ENCODE measurements at regions not wholly inside any gene's neighbourhood (a gene's known extent, or its start where the extent isn't known, plus 50 kb on each side); places are given as distances from the start of the nearest gene placed in this dataset.

DNA sequence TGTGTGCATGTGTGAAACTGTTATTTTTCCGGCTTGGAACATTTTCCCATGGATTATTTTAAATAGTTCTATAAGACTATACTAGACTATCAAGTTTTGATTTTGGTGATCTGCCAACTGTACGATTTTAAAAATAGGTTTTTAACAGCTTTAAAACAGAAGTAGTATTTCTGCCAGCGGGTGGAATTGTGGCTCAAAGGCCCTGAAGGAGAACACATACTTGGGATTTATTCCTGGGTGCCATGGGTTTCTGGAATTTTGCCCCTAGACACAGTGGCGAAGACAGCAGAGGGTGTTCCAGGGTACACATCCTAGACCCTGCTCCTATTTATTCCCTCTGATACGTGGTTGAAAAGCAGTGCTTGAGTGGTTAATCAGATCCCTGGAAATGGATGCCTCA, 81.7 kb upstream of the IPO9 start:
- H3K27ac ChIP-seq (ENCODE audit: low read depth in 1 of 2, low read length in 2 of 2) = no peak overlapping the region
- no peak overlapping the region for H3K4me3 ChIP-seq (ENCODE audit: low read depth in 1 of 3, low read length in 3 of 3)
- no peaks in the 10 kb centered on the region for H3K27me3 ChIP-seq (ENCODE audit: control insufficient read depth in 4 of 4, insufficient read depth in 4 of 4, low read length in 3 of 4)
- no peaks in the 10 kb centered on the region for H3K9me3 ChIP-seq (ENCODE audit: control insufficient read depth in 4 of 4, low read length in 3 of 4)
- no peak overlapping the region for H3K9ac ChIP-seq (ENCODE audit: low read depth in 1 of 2, low read length in 2 of 2)
- TF ChIP-seq HNF4G (IDR thresholded peaks at IDR 0.05) = no peak
- TF ChIP-seq RAD21 (IDR thresholded peaks at IDR 0.05) = no peak
- no peak for TF ChIP-seq SP1 (IDR thresholded peaks at IDR 0.05)
- TF ChIP-seq, protein P1, sequence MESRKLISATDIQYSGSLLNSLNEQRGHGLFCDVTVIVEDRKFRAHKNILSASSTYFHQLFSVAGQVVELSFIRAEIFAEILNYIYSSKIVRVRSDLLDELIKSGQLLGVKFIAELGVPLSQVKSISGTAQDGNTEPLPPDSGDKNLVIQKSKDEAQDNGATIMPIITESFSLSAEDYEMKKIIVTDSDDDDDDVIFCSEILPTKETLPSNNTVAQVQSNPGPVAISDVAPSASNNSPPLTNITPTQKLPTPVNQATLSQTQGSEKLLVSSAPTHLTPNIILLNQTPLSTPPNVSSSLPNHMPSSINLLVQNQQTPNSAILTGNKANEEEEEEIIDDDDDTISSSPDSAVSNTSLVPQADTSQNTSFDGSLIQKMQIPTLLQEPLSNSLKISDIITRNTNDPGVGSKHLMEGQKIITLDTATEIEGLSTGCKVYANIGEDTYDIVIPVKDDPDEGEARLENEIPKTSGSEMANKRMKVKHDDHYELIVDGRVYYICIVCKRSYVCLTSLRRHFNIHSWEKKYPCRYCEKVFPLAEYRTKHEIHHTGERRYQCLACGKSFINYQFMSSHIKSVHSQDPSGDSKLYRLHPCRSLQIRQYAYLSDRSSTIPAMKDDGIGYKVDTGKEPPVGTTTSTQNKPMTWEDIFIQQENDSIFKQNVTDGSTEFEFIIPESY (IDR thresholded peaks at IDR 0.05) = no peak
- TF ChIP-seq HNF4A (conservative IDR thresholded peaks at IDR 0.05) = no peak
- no peak for TF ChIP-seq FOXA1 (IDR thresholded peaks at IDR 0.05)
- no peak for TF ChIP-seq FOXA2 (IDR thresholded peaks at IDR 0.05)
- TF ChIP-seq JUND (IDR thresholded peaks at IDR 0.05) = no peak
- TF ChIP-seq EGR1 (IDR thresholded peaks at IDR 0.05; ENCODE audit: low read depth in 2 of 2) = no peak
- no peak for TF ChIP-seq RXRA (IDR thresholded peaks at IDR 0.05)
- no peak for TF ChIP-seq NR2F2 (IDR thresholded peaks at IDR 0.05)
- TF ChIP-seq, protein P2, sequence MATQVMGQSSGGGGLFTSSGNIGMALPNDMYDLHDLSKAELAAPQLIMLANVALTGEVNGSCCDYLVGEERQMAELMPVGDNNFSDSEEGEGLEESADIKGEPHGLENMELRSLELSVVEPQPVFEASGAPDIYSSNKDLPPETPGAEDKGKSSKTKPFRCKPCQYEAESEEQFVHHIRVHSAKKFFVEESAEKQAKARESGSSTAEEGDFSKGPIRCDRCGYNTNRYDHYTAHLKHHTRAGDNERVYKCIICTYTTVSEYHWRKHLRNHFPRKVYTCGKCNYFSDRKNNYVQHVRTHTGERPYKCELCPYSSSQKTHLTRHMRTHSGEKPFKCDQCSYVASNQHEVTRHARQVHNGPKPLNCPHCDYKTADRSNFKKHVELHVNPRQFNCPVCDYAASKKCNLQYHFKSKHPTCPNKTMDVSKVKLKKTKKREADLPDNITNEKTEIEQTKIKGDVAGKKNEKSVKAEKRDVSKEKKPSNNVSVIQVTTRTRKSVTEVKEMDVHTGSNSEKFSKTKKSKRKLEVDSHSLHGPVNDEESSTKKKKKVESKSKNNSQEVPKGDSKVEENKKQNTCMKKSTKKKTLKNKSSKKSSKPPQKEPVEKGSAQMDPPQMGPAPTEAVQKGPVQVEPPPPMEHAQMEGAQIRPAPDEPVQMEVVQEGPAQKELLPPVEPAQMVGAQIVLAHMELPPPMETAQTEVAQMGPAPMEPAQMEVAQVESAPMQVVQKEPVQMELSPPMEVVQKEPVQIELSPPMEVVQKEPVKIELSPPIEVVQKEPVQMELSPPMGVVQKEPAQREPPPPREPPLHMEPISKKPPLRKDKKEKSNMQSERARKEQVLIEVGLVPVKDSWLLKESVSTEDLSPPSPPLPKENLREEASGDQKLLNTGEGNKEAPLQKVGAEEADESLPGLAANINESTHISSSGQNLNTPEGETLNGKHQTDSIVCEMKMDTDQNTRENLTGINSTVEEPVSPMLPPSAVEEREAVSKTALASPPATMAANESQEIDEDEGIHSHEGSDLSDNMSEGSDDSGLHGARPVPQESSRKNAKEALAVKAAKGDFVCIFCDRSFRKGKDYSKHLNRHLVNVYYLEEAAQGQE (IDR thresholded peaks at IDR 0.05) = no peak
- TF ChIP-seq, protein P3, sequence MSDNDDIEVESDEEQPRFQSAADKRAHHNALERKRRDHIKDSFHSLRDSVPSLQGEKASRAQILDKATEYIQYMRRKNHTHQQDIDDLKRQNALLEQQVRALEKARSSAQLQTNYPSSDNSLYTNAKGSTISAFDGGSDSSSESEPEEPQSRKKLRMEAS (IDR thresholded peaks at IDR 0.05) = no peak
- TF ChIP-seq TAF1 (conservative IDR thresholded peaks at IDR 0.05) = no peak
- TF ChIP-seq GABPA (IDR thresholded peaks at IDR 0.05 in 1 of 2, conservative IDR thresholded peaks at IDR 0.05 in 1 of 2) = no peak
- TF ChIP-seq, protein P4, sequence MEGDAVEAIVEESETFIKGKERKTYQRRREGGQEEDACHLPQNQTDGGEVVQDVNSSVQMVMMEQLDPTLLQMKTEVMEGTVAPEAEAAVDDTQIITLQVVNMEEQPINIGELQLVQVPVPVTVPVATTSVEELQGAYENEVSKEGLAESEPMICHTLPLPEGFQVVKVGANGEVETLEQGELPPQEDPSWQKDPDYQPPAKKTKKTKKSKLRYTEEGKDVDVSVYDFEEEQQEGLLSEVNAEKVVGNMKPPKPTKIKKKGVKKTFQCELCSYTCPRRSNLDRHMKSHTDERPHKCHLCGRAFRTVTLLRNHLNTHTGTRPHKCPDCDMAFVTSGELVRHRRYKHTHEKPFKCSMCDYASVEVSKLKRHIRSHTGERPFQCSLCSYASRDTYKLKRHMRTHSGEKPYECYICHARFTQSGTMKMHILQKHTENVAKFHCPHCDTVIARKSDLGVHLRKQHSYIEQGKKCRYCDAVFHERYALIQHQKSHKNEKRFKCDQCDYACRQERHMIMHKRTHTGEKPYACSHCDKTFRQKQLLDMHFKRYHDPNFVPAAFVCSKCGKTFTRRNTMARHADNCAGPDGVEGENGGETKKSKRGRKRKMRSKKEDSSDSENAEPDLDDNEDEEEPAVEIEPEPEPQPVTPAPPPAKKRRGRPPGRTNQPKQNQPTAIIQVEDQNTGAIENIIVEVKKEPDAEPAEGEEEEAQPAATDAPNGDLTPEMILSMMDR (IDR thresholded peaks at IDR 0.05; ENCODE audit: low read depth, low read length, missing input control) = no peak
- TF ChIP-seq, protein P5, sequence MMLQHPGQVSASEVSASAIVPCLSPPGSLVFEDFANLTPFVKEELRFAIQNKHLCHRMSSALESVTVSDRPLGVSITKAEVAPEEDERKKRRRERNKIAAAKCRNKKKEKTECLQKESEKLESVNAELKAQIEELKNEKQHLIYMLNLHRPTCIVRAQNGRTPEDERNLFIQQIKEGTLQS (IDR thresholded peaks at IDR 0.05) = no peak
- 87% methylated on average over 5 of the region's 5 CpGs for WGBS
- H3K36me3 ChIP-seq (ENCODE audit: control insufficient read depth in 4 of 4, insufficient read depth in 3 of 4, low read depth in 1 of 4, low read length in 3 of 4) = no peaks in the 10 kb centered on the region
- DNase-seq (ENCODE audit: low spot score) = no peak
- no peaks in the 10 kb centered on the region for H3K4me1 ChIP-seq (ENCODE audit: control insufficient read depth in 4 of 4, insufficient read depth in 4 of 4, low read length in 3 of 4)

DNA sequence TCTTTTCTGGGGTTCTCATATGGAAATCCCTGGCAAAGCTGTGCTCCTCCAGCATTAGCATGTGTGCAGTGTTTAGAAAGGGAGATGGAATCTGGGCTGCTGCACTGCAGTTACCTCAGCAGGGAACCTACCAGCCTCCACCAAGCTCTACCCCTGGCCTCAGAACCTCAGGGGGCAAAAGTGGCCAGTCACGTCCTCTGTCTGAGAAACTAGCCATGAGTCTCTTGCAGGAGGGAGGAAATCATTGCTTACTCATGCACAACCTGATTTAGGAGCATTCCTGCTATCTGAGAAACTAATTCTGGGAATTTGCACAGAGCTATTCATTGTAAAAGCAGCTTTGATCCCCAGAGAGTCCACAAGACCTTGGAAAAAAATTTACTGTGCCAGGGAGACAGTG, 80.6 kb upstream of the IPO9 start:
- Histone ChIP-seq H3K27me3 (ENCODE audit: control insufficient read depth in 4 of 4, insufficient read depth in 4 of 4, low read length in 3 of 4) (no peaks in the 10 kb centered on the region), H3K27ac (ENCODE audit: low read depth in 1 of 2, low read length in 2 of 2) (no peak overlapping the region), H3K4me3 (ENCODE audit: low read depth in 1 of 3, low read length in 3 of 3) (no peak overlapping the region), H3K36me3 (ENCODE audit: control insufficient read depth in 4 of 4, insufficient read depth in 3 of 4, low read depth in 1 of 4, low read length in 3 of 4) (no peaks in the 10 kb centered on the region), H3K9ac (ENCODE audit: low read depth in 1 of 2, low read length in 2 of 2) (no peak overlapping the region), H3K9me3 (ENCODE audit: control insufficient read depth in 4 of 4, low read length in 3 of 4) (no peaks in the 10 kb centered on the region), H3K4me1 (ENCODE audit: control insufficient read depth in 4 of 4, insufficient read depth in 4 of 4, low read length in 3 of 4) (no peaks in the 10 kb centered on the region)
- no peak for TF ChIP-seq RXRA (IDR thresholded peaks at IDR 0.05)
- TF ChIP-seq JUND (IDR thresholded peaks at IDR 0.05) = no peak
- TF ChIP-seq, protein P3 (IDR thresholded peaks at IDR 0.05) = no peak
- TF ChIP-seq, protein P4 (IDR thresholded peaks at IDR 0.05; ENCODE audit: low read depth, low read length, missing input control) = no peak
- 88% methylated on average over 1 of the region's 1 CpG for WGBS
- DNase-seq (ENCODE audit: low spot score) = no peak

Data from liver (tissue), 8 donors.